LNCAP (cell line): ENCODE measurements at regions not wholly inside any gene's neighbourhood (a gene's known extent, or its start where the extent isn't known, plus 50 kb on each side); places are given as distances from the start of the nearest gene placed in this dataset.

Source experiments
- CTCF ChIP-seq: fragments of 450-650 bp; IDR thresholded peaks from 2 replicates; pipeline ENCODE4 v1.5.1; 2017; ENCODE audit warnings: mild to moderate bottlenecking

DNA sequence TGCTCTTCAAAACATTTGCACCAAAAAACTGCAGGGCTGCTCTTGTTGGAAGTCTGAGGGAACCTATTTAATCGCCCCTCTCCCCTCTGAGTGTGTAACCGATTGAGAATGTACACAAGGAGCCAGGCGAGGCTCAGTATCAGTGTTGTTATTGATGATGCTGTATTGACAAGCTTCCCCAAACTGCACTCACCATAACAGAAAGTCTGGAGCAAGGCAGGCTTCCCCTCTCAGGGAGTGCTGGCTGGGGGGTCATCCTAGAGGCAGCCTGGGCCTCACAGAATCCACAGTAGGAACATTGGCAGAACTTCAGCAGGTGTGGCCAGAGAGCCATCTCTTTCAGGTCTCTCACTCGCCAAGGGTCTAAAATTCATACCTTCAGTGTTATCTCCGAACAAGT lies 58.1 kb upstream of the TUNAR start:
- TF ChIP-seq CTCF: no peak

DNA sequence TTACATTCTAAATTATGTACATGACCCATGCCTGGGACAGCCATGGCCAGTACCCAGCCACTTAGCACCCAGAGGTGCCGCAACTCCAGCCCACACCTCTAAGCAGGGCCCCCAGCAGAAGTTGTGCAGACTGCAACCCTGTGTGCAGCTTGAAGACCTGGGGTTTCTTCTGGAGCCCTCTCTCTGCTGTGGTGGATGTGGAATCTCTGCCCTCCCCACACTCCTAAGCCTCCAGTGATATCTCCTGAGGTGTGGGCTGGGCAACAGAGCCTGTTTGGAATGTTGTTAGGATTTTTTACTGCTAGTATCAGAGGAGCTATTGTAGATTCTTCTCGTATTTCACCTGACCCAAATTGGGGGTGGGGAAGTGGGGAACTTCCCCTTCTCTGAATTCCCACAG lies 59.4 kb upstream of the TUNAR start:
- TF ChIP-seq CTCF: no peak

GRCh38 chr14:95816539-95816938 lies 60.1 kb upstream of the TUNAR start:
- no peak for TF ChIP-seq CTCF

DNA sequence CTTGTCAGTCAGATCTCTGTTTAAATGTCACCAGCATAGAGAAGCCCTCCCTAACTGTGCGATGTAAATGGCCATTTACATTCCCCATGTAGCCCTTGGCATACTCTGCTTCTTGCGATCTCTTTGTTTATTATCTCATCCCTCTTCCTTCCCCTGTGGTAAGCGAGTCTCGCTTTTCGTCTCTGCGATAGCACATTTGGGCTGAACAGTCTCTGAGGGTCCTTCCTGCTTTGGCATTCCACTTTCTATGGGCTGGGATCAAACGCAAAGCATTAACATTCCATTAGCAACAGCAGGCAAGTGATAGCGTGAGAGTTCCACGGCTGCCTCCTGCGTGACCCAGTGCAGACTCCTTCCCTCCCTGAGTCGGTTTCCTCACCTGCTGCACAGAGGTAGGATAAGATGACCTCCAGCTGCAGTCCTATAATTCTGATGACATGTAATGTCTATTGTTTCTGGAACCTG lies 61.4 kb upstream of the TUNAR start:
- TF ChIP-seq CTCF: no peak

DNA sequence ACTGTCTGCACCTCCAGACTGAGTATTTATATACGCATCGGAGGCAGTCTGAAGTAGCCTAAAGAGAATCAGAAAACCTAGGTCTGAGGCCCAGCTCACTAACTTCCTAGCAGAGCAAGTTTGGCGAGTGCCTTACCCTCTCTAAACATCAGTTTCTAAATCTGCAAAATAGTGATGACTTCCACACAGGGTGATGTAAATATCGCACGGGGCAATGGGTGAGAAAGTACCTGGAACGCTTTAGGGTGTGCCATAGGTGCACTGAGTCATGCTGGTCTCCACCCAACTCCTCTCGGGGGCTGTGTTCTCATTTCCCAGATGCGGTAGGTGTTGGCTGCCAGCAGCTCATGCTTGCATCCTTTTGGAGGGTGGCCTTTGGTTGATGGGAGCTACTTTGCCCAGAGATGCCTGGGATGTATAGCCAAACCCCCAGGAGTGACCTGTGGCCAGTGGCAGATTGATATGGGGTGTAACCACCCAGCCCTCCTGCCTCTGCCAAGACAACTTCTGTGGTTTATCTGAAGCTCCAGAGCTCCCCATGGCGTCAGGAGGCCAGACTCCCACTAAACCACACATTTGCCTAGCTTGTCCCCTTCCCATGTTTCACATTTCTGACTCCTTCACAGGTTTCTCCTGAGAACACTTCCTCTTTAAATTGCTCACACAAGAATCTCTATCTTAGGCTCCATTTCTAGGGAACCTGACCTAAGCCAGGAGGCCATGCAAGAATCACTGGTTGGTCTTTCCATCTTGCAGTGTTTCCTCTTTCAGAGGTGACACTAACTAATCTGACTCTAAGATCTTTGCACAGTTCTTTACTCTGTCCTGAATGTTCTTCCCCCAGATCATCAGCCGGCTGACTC lies 62.0 kb upstream of the TUNAR start:
- TF ChIP-seq CTCF: no peak

- TF ChIP-seq CTCF: no peak
Measured at GRCh38 chr14:95811813-95812212, 64.8 kb upstream of the TUNAR start.

GRCh38 chr14:95808371-95808770 lies 68.3 kb upstream of the TUNAR start:
- no peak for TF ChIP-seq CTCF
